ACHN (cell line): ENCODE measurements at regions not wholly inside any gene's neighbourhood (a gene's known extent, or its start where the extent isn't known, plus 50 kb on each side); places are given as distances from the start of the nearest gene placed in this dataset.

ENCODE experiments used
- DNase-seq: peaks from one replicate; pipeline ENCODE4 v3.0.0-alpha.2; 2015
- in situ Hi-C: cut with HindIII; loops from 2 replicates; pipeline ENCODE4 v1.10.0; 2017; ENCODE audit warnings: low sequenced_read_pairs, low pct_ligation_motif_present, low pct_unique_long_range_greater_than_20kb

DNA sequence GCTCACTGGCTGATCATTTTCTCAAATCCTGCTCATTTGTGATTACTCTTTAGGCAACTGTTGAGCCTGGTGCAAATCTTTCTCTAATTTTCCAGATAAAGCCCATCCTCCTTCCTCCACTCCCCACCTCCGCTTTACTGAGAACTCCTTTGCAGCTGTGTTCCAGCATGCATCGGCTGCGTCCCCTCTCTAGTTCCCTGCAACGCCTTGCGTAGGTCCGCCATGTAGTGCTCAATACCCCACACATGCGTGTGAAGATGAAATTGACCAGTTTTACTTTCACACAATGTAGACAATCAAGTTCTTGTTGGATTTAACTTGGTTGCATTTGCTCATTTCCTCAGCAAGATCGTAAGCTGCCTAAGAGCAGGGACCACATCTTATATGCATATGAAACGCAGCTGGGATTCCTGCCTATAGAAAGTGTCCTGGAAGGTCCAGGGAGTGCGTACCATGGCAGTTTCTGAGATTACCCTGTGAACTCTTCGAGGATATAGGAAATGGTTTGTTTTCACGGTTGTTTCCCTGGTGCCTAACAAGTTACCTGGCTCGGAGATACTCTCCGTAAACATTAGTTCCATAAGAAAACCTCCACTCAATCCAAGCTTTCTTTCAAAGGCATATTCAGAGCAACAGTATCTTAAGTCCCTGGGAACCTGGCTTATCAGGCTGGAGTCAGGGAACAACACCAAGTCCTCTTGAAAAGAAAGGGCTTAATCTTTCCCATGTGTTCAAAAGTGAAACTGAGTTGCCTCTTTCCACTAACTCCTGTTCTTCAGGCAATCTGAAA, 766.4 kb upstream of the ID2 start:
- DNase-seq = no peak
- in situ Hi-C loops = no loop called here

DNA sequence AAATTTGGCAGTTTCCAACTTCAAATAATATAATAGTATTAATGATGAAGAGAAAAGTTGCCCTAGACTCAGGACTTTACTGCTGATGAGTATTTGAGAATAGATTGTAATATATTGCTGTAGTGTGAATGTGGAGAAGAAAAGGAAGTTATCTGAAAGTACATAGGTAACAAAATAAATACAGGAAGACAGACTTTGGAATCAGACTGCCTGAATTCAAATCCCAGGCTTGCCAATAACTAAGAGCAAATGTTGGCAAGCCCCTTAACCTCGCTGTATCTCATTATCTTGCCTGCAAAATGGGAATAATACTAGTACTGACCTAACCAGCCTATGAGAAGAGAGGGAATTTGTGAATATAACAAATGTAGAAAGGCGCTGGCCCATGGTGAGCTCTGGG, 765.2 kb upstream of the ID2 start:
- in situ Hi-C loops = no loop called here
- DNase-seq = no peak

DNA sequence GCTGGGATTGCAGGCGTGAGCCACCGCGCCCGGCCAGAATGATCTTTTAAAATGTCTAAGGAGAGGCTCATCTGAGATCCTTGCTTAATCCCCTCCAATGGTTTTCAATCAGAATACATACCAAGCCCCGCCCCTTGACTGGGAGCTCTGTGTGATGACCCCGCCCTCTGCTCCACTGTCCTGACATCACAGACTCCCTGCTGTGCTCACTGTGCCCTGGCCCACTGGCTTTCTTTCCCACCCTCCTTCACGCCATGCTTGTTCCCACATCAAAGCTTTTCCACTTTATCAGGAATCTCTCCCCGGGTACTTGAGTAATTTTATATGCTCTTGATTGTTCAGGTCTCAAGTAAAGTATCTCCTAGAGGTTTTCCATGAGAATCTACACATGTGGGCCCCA, 762.3 kb upstream of the ID2 start:
- DNase-seq = no peak
- in situ Hi-C loops = no loop called here

DNA sequence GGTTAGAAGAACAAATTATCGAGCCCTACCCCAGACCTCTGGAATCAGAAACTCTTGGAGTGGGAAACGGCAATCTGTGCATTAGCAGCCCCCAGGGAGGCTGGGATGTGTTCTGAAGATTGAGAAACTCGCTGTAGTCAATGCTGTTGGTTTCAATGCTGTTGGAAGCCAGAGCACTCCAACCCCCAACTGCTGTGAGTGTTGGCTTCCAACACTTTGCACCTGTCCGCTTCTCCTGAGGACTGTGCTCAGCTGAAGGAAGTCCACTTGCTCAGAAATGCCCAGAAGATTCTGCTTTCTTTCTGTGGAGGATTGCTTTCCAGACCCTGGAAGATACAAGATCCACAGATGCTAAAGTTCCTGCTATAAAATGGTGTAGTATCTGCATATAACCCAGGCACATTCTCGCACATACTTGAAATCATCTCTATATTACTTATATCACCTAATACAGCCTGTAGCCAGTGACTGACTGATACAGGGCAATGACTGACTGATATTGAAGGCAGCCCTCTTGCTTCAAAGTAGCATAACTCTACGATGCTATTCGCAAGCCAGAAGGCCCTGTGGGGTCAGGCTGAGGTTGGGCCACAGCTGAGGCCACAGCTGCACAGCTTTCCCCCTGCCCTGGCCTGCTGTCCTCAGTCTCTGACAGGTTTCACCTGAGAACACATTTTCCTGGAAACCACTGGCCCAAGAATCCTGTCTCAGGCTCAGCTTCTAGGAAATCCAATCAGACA, 757.7 kb upstream of the ID2 start:
- in situ Hi-C loops = no loop called here
- no peak for DNase-seq

DNA sequence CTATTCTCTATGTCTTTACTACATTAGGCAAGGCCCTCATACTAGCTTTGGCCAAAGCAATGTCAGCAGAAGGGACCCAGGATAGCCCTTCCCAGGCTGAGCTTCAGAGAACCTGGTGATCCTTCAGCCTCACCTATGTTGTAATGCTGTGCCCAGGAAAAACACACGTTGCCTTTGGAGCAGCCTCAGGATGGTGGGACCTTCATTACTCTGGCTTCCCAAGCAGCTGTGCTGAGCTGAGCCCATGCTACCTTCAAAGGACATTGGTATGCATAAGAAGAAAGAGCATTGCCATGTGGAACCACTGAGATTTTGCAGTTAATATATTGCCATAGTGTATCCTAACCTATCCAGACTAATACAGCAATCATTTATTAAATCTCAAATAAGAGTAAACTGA, 756.4 kb upstream of the ID2 start:
- no peak for DNase-seq
- in situ Hi-C loops = no loop called here

DNA sequence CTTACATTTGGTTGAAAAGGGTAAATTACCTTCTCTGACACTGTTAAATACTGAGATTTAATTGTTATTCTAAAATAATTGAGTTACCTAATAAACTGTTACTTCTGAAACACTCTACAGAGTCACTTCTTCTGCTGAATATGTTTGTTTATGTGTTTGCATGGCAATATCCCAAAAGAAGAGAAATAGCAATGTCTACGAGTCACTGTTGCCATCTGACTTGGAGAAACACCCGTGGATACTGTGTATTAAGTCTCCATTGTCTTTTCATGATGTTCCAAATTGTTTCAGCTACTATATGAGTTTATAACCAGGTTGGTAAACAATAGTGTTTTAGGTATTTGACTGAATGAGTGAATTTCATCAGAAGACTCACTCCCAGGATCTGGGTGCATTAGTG, 754.2 kb upstream of the ID2 start:
- in situ Hi-C loops = no loop called here
- no peak for DNase-seq

DNA sequence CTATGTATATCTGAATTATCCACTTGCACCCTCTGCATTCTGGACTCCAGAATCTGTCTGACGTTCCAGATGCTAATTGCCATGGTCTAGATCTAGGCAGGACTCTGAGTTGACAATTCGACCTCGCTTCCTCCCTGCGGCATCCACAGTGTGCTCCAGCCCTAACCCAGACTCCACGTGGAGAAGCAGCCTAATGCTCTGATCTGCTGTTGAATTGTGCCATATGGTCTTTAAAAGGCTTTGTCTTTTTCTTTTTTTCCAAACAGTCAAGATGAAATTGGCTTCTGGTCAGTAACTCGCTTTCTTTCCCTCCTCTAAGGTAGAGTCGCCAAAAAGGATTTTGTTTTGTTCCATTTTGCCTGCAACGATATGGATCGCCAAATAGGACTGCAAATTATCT, 752.6 kb upstream of the ID2 start:
- in situ Hi-C loops = no loop called here
- DNase-seq = no peak

DNA sequence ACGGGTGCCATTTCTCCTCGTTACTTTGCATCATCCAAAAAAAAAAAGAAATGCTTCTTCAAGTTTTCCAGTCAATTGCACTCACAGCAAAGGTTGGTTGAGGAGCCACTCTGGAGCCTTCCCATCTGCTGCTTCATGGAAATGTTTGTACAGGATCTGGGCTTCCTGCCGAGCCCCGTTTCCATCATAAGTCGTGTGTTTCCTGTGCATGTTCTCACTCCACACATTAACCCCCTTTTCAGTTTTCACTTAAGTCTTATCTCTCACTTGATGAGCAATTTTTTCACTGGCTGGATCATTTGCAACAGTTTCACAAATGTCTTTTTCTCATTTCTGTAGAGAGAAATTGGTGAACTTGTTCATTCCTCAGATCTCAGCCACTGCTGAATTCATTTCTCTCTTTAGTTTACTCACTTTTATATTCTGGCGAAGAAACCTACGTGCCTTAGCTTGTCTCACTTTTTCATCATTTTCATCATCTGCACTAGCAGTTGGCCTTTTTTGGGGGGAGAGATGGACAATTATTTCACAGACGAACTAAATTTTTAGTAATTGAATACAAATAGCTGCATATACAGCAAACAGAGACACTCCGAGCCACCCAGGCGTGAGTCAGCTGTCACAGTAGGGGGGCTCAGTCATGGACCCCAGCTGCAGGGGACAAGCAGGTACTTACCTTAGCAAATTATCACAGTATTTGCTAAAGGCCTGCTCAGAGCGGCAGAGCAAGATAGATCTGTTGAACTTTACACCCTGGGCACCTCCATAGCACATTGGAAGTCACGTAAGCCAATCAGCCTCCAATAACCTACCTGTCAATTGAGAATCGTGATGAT, 750.8 kb upstream of the ID2 start:
- in situ Hi-C loops = no loop called here
- no peak for DNase-seq

DNA sequence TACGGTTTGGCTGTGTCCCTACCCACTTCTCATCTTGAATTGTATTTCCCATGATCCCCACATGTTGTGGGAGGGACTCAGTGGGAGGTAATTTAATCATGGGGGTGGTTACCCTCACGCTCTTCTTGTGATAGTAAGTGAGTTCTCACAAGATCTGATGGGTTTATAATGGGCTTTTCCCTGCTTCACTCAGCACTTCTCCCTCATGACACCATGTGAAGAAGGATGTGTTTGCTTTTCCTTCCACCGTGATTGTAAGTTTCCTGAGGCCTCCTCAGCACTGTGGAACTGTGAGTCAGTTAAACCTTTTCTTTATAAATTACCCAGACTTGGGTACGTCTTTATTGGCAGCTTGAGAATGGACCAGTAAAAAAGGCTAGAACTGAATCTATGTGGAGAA, 750.0 kb upstream of the ID2 start:
- in situ Hi-C loops = no loop called here
- no peak for DNase-seq

DNA sequence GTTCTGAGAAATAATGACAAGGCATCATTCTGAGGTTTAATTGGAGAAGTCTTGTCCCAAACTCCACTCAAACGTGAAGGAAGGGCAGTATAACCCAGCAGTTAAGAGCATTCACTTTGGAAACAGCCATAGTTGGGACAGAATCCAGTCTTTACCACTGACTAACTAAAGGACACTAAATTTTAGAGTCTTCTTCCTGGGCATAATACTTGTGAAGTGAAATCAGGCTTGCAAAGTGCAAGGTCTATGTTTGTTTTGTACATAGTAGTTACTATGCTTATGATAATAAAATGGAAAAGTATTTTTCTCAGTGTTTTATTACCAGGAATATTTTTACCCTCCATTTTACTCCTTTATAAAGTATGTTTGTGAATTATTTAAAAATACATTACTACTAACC, 748.2 kb upstream of the ID2 start:
- DNase-seq = no peak
- in situ Hi-C loops = no loop called here

DNA sequence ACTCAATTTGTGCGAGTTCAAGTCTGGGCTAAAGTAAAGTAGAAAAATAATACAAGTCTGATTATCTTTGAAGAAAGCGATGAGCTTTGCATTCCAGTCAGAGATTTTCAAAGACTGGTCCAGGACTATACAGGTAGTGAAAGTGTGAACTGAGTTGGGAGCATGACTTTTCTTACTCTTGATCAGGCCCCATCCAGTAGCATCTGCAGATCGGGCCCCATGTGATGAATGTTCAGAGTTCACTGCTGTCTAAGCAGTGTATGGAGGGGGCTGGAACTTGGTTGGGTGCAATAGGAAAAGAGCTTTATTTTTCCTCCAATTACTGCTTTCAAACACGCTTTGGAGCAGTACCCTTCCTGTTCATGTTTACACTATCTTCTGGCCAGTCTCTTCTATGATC, 747.4 kb upstream of the ID2 start:
- DNase-seq = no peak
- in situ Hi-C loops = no loop called here

DNA sequence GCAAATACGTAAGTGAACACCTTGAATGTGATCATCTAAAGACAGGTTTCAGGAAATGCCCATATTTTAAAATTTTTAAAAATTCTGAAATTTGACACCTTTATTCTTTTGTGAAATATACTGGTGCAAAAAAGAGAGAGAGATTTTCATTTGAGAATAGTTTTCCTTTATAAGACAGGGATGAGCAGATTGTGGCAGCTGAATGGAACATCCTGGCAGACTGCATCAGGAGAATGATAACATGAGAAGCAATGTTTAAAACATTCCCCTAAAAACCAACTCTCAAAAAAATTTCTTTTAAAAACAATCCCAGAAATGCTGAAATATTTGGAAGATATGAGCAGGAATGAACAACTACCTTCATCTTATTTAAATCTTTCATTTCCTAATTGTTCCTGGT, 744.8 kb upstream of the ID2 start:
- in situ Hi-C loops = no loop called here
- no peak for DNase-seq

DNA sequence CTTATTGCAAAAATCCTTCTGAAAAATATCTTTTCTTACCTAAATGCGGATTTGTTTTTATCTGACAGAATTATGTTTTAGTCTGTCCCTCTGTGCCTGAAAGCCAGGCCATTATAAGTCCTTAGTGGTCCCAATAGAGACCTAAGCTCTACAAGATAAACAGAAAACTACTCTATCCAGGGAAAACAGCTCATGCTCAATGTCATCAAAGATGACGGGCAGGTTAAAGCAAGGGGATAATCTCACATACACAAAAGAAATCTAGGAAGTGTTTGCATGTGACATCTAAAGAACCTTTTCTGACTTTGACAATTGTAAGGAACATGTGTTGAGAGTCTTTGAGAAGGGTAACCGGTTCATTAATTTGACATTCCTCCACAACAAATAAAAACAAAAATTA, 741.1 kb upstream of the ID2 start:
- DNase-seq = no peak
- in situ Hi-C loops = no loop called here

DNA sequence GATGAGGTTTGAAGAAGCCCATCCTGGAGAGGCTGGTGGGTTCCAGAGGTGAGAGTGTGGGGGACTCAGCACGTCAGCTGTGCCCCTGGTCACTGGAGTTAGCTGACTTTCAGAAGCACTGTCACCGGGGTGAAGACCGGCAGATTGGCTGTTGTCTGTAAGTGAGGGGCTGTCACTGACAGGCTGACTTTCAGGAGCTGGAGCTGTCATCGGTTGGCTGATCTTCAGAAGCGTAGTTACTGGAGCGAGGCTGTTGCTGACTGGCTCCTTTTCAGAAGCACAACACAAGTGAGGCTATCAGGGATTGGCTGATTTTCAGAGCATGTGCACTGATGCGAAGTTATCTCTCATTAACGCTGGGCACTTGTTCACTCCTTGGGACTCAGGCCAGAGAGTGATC, 738.4 kb upstream of the ID2 start:
- DNase-seq = no peak
- in situ Hi-C loops = no loop called here

DNA sequence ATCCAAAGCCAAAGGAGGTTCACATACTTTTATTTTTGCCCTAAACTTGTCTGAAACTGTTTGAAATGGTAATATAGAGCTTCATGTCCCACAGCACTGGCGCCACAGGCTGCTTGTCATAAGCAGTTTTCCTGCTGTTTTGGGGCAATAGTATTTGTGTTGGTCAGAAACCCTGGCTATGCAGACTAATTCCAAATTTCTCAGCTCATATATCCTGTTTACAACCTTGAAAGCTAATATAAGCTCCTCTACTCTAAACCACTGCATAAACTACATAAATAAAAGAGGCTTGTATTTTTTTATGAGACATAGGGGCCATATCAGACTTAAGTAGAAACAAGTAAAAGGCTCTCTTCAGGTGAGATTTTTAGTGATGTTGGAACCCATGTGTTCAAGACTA, 736.8 kb upstream of the ID2 start:
- in situ Hi-C loops = no loop called here
- no peak for DNase-seq

DNA sequence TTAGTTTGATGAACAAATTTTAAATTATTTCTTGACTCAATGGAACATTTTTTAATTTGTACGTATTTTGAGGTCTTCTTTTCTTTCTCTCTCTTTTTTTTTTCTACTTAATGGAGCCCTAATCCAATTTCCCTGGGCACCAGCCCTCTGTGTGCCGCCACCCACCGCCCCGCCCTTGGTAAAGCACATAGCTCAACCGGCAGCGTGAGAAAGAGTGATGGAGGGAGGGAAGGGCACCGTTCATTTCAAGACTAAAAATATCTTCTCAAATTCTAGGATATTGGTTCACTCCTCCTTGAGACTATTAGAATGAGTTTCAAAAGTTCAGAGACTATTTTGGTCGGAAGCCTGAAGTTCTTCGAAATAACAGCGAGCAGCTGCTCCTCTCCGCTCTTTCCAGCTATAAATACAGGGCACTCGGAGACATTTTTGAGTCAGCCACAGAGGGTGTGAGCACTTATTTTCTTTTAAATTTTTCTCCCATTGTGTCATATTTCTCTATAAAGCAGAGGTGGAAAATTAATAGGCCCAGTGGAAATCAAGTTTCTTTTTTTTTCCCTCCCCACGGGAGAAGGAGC, 731.7 kb upstream of the ID2 start:
- in situ Hi-C loops = no loop called here
- no peak for DNase-seq

DNA sequence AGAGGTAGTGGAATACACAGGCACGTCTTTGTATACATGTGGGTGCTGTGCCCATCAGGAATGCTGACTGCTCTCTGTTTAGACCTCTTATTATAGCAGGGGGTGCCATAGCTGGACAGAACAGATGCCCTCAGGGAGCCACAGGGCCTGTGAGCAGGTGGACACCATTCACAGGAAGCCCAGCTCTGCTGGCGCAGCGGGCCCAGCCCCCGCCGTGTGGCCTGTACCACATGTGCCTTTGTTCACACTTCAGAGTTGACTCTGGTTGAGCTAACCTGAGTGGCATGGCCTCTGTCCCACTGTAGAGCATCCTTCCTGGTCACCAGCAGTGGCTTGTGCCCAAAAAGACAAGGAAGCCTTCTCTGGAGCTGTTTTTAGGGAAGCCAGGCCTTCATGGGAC, 730.9 kb upstream of the ID2 start:
- in situ Hi-C loops = no loop called here
- no peak for DNase-seq

DNA sequence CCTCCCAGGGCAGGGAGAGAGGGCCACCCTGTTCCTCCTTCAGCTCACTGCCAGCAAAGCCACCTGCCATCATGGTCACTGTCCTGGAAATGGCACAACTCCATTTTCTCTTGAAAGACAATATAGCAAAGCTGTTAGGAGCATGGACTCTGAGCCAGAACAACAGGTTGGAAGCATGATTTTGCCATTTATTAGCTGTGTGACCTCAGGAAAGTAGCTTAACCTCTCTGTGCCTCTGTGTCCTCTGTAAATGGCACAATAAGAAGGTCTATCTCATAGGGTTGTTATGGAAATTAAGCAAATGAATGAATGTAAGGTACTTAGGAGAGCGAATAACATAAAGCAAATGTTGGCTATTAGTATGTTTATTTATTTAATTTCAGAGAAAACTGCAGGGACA, 730.4 kb upstream of the ID2 start:
- in situ Hi-C loops = no loop called here
- no peak for DNase-seq

DNA sequence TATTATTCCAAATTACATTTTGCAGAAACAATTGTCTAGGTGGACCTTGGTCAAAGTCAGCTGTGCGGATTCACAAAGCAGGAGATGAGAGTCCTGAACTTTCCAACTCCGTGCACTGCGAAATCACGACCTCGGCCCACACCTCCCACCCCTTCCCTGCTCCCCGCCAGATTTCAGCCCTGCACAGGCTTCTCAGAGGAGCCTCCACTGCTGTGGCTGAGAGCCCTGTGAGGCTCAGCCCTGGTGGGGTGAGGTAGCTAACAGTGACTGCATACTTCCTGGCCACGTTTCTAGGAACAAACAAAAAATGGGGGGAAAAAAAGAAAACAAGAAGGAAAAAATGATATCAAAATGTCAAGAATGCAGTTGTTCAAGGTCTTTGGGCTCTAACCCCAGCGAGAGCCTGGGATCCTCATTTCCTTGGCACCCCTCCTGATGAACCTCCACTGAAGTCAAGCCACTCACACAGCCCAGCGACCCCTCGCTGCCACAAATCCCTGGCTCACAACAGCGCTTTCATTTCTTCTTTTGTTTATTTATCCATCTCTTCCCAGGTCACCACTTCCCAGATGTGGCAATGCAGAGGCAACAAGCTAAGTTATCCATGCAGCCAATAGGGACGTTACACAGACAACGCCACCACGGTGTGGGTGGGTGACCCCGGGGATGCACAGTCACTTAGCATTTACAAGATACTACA, 729.7 kb upstream of the ID2 start:
- in situ Hi-C loops = no loop called here
- no peak for DNase-seq
